ENCODE measurements at regions not wholly inside any gene's neighbourhood (a gene's known extent, or its start where the extent isn't known, plus 50 kb on each side); places are given as distances from the start of the nearest gene placed in this dataset.

DNA sequence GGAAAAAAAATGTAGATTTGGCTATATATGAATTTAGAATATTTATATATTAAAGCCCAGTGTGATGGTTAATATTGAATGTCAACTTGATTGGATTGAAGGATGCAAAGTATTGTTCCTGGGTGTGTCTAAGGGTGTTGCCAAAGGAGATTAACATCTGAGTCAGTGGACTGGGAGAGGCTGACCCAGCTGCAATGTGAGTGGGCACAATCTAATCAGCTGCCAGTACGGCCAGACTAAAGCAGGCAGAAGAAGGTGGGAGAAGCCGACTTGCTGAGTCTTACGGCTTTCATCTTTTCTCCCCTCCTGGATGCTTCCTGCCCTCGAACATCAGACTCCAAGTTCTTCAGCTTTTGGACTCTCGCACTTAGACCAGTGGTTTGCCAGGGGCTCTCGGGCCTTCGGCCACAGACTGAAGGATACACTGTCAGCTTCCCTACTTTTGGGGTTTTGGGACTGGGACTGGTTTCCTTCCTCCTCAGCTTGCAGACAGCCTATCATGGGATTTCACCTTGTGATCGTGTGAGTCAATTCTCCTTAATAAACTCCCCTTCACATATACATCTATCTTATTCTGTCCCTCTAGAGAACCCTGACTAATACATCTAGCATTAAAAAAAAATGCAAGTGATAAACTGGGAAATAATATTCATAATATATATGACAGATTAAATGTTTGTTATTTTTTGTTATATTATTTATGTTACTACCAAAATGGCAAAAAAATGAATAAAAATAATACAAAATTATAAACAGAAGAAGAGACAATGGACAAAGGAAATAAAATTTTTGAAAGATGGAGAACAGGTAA, 122.4 kb downstream of the DLEU7 start:
- Mint-ChIP-seq H3K4me3 (no peak overlapping the region), H3K4me1 (ENCODE audit: low read depth) (peaks cover 22% of the 10 kb centered on the region), H3K9me3 (no peaks in the 10 kb centered on the region), H3K27me3 (no peaks in the 10 kb centered on the region), H3K36me3 (ENCODE audit: low read depth) (no peaks in the 10 kb centered on the region), H3K27ac (no peak overlapping the region)
- intact Hi-C loops (cut with micrococcal nuclease): no loop called here

DNA sequence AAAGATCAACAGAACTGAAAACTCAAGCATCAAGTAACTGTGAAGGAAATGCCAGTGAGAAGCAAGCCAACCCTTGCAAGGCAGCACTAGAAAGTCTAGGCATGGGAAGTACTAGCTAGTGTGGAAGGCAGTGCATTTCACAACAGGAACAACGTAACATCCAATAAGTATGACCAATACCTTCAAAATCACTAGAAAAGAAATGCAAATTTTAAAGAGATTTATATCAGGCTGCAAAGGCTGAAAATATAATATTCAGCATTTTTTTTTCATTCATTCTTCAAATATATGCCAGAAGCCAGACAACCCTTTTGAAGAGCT, 121.9 kb downstream of the DLEU7 start:
- Mint-ChIP-seq H3K4me3 (no peak overlapping the region), H3K4me1 (ENCODE audit: low read depth) (peaks cover 22% of the 10 kb centered on the region), H3K27me3 (no peaks in the 10 kb centered on the region), H3K36me3 (ENCODE audit: low read depth) (no peaks in the 10 kb centered on the region), H3K27ac (no peak overlapping the region), H3K9me3 (no peaks in the 10 kb centered on the region)
- intact Hi-C loops (cut with micrococcal nuclease): no loop called here

DNA sequence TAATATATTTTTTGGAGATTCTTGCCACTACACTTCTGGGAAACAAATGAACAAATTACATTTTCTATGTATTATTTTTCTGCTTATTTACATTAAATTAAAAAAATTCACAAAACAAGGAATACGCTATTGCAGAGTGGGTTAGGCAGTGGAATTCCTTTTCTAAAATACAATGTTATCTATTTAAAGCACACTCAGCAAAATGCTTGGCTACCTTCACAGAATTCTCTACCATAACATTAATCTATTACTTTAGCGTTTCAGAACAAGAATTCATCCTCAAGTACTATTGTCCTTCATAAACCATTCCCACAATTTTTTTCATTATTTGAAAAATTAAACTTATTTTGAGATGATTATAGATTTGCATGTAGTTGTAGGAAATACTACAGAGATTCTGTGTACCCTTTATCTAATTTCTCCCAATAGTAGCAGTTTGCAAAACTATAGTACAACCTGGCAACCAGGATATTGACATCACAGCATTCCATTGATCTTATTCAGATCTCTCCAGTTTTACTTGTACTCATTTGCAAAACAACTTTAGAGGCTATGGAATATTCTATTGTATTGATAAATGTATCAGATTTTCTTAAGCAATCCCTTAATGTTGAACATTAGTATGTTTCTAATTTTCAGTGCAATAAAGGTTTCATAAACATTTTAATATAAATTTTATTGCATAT, 120.9 kb downstream of the DLEU7 start:
- Mint-ChIP-seq H3K9me3 (no peaks in the 10 kb centered on the region), H3K27me3 (no peaks in the 10 kb centered on the region), H3K4me1 (ENCODE audit: low read depth) (peaks cover 22% of the 10 kb centered on the region), H3K27ac (no peak overlapping the region), H3K4me3 (no peak overlapping the region), H3K36me3 (ENCODE audit: low read depth) (no peaks in the 10 kb centered on the region)
- intact Hi-C loops (cut with micrococcal nuclease): no loop called here

DNA sequence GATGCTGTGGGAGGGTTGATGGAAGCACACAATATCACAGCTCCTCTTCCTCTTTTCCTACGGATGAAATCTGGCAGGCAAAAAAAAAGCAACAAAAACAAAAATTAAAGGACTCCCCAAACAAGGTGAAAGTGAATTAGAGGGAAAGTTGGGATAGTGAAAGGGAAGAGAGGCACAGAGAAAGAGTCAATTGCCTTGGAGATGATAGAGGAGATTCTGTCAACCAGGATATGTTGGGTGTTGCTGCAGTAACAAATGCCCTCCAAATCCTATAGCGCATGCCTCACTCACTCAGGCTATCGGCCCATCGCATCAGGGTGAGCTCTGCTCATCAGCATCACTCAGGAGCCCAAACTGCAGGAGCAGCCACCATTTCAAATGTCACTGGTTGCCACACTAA, 119.1 kb downstream of the DLEU7 start:
- Mint-ChIP-seq H3K4me1 (ENCODE audit: low read depth) (peaks cover 22% of the 10 kb centered on the region), H3K27me3 (no peaks in the 10 kb centered on the region), H3K4me3 (no peak overlapping the region), H3K36me3 (ENCODE audit: low read depth) (no peaks in the 10 kb centered on the region), H3K9me3 (no peaks in the 10 kb centered on the region), H3K27ac (no peak overlapping the region)
- intact Hi-C loops (cut with micrococcal nuclease): no loop called here

DNA sequence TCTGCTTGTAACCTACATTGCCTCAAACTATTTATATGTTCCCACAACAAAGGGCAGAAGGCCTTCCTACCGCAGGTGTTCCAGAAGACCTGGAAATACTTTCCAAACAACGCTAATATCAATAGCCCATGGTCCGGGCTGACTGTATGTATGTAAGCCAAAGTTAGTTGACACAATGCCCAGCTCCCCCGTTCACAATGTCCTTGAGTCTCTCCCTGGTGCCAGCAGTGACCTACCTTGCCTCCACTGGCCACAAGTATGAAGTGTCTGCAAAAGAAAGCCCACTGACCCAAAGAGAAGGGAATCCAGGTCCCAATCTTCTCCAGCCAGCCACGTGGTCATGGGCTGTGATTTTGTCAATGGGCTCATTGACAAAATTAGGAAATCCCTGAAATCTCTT, 118.6 kb downstream of the DLEU7 start:
- H3K4me1 Mint-ChIP-seq (ENCODE audit: low read depth): peaks cover 22% of the 10 kb centered on the region
- no peaks in the 10 kb centered on the region for H3K36me3 Mint-ChIP-seq (ENCODE audit: low read depth)
- H3K4me3 Mint-ChIP-seq: no peak overlapping the region
- intact Hi-C loops (cut with micrococcal nuclease): no loop called here
- H3K9me3 Mint-ChIP-seq: peaks cover under 1% of the 10 kb centered on the region
- no peaks in the 10 kb centered on the region for H3K27me3 Mint-ChIP-seq
- H3K27ac Mint-ChIP-seq: no peak overlapping the region

DNA sequence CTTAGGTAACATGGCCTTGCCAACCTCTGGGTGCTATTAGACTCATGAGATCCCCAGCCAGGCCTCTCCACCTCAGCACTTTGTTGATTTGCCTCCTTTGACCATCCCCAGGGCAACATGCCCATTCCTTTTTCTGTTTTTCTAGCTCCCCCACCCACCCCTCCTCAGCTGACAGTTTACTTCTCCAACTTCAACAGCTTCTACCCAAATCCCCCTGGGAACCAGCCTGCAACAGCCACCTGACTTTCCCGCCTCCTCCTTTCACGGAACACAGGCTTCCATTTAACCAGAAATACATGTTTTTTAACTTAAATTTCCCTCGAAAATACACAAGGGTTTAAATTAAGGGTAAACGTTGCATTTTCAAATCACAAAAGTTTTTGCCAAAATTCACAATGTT, 117.3 kb downstream of the DLEU7 start:
- intact Hi-C loops (cut with micrococcal nuclease): no loop called here
- peaks cover 15% of the 10 kb centered on the region for H3K4me1 Mint-ChIP-seq (ENCODE audit: low read depth)
- no peaks in the 10 kb centered on the region for H3K36me3 Mint-ChIP-seq (ENCODE audit: low read depth)
- no peak overlapping the region for H3K4me3 Mint-ChIP-seq
- H3K9me3 Mint-ChIP-seq: peaks cover 11% of the 10 kb centered on the region
- H3K27me3 Mint-ChIP-seq: no peaks in the 10 kb centered on the region
- H3K27ac Mint-ChIP-seq: no peak overlapping the region

DNA sequence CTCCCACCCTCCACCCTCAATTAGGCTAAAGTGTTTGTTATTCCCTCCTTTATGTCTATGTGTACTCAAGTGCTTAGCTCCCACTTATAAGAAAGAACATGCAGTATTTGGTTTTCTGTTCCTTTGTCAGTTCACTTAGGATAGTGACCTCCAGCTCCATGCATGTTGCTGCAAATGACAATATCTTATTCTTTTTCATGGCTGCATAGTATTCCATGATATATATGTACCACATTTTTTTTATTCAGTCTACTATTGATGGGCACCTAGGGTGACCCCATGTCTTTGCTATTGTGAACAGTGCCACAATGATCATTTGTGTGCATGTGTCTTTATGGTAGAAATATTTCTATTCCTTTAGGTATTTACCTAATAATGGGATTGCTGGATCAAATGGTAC, 114.3 kb downstream of the DLEU7 start:
- Mint-ChIP-seq H3K4me1 (ENCODE audit: low read depth) (peaks cover 4% of the 10 kb centered on the region), H3K27me3 (no peaks in the 10 kb centered on the region), H3K36me3 (ENCODE audit: low read depth) (no peaks in the 10 kb centered on the region), H3K9me3 (peaks cover 11% of the 10 kb centered on the region), H3K27ac (no peak overlapping the region), H3K4me3 (no peak overlapping the region)
- intact Hi-C loops (cut with micrococcal nuclease): no loop called here

DNA sequence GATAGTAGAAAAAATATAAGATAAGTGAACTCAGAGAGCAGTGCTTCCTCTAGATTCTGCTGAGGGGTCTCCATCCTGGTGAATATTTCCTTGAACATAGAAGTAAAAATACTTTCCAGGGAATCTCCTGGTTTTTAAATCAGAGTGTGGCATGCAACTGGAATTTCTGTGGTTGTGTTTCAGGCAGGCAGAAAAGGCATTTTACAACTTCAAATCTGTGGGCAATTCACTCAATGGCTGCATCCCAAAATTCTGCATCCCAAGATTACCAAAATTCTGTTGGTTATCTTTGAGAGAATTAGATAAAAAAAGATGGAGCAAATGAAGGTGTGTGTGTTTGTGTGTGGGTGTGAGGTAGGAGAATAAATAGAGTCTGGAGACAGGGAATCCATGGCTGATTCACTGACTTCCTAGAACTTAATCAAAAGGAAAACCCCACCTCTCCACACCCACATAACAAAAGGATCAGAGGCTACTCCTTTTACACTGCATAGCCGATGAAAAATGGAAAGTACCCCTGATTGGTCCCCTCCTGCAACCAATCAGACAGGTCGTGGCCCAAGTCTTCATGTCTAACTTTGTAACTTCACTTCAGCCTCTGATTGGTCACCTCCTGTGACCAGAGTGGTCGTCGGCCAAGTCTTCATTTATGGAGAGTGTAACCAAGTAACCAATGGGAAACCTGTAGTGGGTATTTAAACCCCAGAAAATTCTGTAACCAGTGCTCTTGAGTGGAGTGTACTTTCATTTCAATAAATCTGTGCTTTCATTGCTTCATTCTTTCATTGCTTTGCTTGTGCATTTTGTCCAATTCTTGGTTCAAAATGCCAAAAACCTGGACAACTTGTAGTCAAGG, 112.8 kb downstream of the DLEU7 start:
- no peaks in the 10 kb centered on the region for H3K4me1 Mint-ChIP-seq (ENCODE audit: low read depth)
- H3K36me3 Mint-ChIP-seq (ENCODE audit: low read depth): no peaks in the 10 kb centered on the region
- H3K4me3 Mint-ChIP-seq: no peak overlapping the region
- intact Hi-C loops (cut with micrococcal nuclease): no loop called here
- peaks cover 11% of the 10 kb centered on the region for H3K9me3 Mint-ChIP-seq
- no peaks in the 10 kb centered on the region for H3K27me3 Mint-ChIP-seq
- H3K27ac Mint-ChIP-seq: no peak overlapping the region

DNA sequence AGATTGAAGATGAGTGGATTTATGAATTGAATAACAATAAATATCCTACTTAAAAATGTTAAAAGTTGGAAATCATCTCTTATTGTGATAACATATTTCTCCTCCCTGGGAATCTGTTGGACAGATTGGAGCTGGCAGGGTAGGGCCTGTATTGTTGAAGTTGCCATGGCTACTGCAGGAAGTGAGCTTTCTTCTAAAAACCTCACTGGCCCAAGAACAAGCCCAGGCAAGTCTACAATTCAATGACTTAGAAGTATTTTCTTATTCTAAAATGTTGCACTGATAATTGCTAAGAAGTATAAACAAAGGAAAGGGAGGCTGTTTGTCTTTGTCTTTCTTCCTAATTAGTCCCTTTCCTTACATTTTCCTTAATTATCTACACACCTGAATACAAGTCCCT, 112.1 kb downstream of the DLEU7 start:
- Mint-ChIP-seq H3K4me1 (ENCODE audit: low read depth) (no peaks in the 10 kb centered on the region), H3K27me3 (no peaks in the 10 kb centered on the region), H3K27ac (no peak overlapping the region), H3K36me3 (ENCODE audit: low read depth) (no peaks in the 10 kb centered on the region), H3K9me3 (peaks cover 11% of the 10 kb centered on the region), H3K4me3 (no peak overlapping the region)
- intact Hi-C loops (cut with micrococcal nuclease): no loop called here

DNA sequence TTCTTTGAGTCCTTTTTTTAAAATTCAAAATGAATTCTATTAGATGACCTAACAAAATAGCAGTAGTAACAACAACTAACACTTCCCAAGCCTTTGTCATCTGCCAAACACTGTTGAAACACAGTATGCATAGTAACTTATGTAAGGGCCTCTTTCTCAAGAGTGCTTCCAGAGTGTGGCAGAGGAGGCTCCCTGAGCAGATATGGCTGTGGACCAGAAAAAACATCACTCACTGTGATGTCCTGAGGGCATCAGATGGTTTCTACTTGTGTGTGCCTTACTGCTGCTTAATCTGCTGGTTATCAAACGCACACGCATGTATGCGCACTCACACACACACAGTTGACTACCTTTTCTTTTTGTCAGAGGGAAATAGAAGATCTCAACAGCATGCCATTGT, 110.8 kb downstream of the DLEU7 start:
- Mint-ChIP-seq H3K9me3 (peaks cover 11% of the 10 kb centered on the region), H3K27ac (no peak overlapping the region), H3K27me3 (no peaks in the 10 kb centered on the region), H3K4me1 (ENCODE audit: low read depth) (no peaks in the 10 kb centered on the region), H3K4me3 (no peak overlapping the region), H3K36me3 (ENCODE audit: low read depth) (no peaks in the 10 kb centered on the region)
- intact Hi-C loops (cut with micrococcal nuclease): no loop called here

DNA sequence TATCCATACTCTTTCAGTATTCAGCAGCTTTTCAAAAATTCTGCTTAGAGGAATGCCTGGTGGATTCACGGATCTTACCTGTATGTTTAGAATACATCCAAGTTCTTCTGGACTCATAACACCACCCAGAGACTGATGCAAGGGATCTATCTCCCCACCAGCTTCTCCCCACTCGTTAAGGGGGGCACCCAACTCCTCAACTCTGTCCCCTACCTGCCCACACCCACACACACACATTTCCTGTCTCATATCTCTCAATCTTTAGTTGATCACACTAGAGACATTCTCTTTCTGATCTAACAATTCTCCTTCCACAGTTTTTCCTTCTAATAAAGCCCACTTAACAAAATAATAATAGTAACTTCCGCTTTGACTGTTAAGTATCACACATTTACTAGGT, 110.1 kb downstream of the DLEU7 start:
- no peak overlapping the region for H3K27ac Mint-ChIP-seq
- no peaks in the 10 kb centered on the region for H3K4me1 Mint-ChIP-seq (ENCODE audit: low read depth)
- intact Hi-C loops (cut with micrococcal nuclease): no loop called here
- no peaks in the 10 kb centered on the region for H3K36me3 Mint-ChIP-seq (ENCODE audit: low read depth)
- H3K27me3 Mint-ChIP-seq: no peaks in the 10 kb centered on the region
- H3K4me3 Mint-ChIP-seq: no peak overlapping the region
- H3K9me3 Mint-ChIP-seq: peaks cover 11% of the 10 kb centered on the region

DNA sequence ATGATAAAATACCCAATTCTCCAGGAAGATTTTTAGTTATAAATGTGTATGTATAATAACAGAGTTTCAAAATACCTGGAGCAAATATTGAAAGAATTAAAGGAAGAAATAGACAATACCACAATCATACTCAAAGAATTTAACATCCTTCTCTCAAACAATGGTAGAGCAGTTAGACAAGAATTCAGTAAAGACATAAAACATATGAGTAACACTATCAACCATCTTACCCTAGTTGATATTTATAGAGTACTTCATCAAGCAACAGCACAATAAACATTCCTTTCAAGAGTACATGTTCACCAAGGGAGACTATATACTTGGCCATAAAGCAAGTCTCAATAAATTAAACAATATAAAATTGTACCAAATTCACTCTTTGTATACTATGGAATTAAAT, 108.4 kb downstream of the DLEU7 start:
- no peak overlapping the region for H3K4me3 Mint-ChIP-seq
- H3K36me3 Mint-ChIP-seq (ENCODE audit: low read depth): no peaks in the 10 kb centered on the region
- no peaks in the 10 kb centered on the region for H3K27me3 Mint-ChIP-seq
- intact Hi-C loops (cut with micrococcal nuclease): no loop called here
- H3K9me3 Mint-ChIP-seq: peaks cover 9% of the 10 kb centered on the region
- no peak overlapping the region for H3K27ac Mint-ChIP-seq
- peaks cover 6% of the 10 kb centered on the region for H3K4me1 Mint-ChIP-seq (ENCODE audit: low read depth)

DNA sequence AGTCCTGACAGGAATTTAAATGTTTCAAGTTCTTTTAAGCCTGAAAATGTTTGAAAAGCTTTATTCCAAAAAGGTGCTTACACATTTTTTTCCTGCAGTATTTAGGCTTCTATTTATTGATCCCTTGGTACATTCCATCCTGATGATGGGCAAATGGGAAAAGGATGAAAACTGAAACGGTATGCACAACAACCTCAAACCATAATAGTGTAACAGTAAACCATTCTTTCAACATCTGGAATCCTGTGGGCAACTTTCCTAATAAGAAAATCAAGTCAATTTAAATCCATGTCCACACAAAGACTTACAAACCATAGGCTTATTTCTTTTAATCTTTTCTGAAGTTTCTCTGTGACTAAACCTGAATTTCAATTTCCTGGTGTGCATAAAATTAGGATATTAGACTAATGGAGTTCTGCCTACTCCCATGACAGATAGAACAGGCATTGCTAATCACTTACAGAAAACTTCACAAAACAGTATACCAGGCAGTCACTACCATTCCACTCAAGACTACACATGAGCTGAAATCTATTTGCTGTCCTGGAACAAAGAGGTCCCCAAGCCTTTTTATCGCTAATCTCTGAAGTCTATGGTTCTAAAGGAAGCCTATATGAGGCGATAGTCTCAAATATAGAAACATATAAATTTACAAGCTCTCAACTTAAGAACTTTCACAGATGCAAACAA, 103.3 kb downstream of the DLEU7 start:
- intact Hi-C loops (cut with micrococcal nuclease): no loop called here
- Mint-ChIP-seq H3K36me3 (ENCODE audit: low read depth) (no peaks in the 10 kb centered on the region), H3K27ac (no peak overlapping the region), H3K27me3 (no peaks in the 10 kb centered on the region), H3K4me3 (no peak overlapping the region), H3K9me3 (peaks cover 11% of the 10 kb centered on the region), H3K4me1 (ENCODE audit: low read depth) (peaks cover 9% of the 10 kb centered on the region)

DNA sequence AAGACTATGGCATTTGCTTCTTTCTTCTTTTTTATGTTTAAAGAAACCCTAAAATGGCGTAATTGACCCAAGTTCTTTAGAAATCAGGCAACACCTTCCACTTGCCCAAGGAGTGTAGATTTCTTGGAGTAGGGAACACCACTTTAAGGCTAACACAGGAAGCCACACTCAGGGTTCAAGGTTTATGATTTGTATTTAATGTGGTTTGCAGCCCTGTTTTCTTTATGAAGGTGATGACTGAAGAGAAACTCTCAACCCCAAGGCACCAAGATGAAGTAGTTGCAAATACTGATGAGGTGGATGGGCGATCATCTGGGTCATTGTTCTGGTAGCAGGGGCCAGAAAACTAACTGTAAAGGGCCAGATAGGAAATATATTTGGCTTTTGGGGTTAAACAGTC, 101.1 kb downstream of the DLEU7 start:
- H3K27ac Mint-ChIP-seq: no peak overlapping the region
- peaks cover 11% of the 10 kb centered on the region for H3K9me3 Mint-ChIP-seq
- H3K4me3 Mint-ChIP-seq: no peak overlapping the region
- H3K36me3 Mint-ChIP-seq (ENCODE audit: low read depth): no peaks in the 10 kb centered on the region
- intact Hi-C loops (cut with micrococcal nuclease): no loop called here
- H3K27me3 Mint-ChIP-seq: no peaks in the 10 kb centered on the region
- peaks cover 14% of the 10 kb centered on the region for H3K4me1 Mint-ChIP-seq (ENCODE audit: low read depth)

Data from dendritic cell treated with granulocyte-macrophage colony-stimulating factor and Interleukin-4, amounts not matched to agents 40 ng/mL and 50 ng/mL, for 4 days (primary cell).